ENCODE measurements at regions not wholly inside any gene's neighbourhood (a gene's known extent, or its start where the extent isn't known, plus 50 kb on each side); places are given as distances from the start of the nearest gene placed in this dataset.

GRCh38 chr3:181764544-181764943, 52.8 kb downstream of the SOX2 start:
- no peak for DNase-seq (ENCODE audit: low spot score)

- DNase-seq (ENCODE audit: low spot score), result no peak
These were observed 58.6 kb downstream of the SOX2 start for GRCh38 chr3:181770296-181770695.

DNA sequence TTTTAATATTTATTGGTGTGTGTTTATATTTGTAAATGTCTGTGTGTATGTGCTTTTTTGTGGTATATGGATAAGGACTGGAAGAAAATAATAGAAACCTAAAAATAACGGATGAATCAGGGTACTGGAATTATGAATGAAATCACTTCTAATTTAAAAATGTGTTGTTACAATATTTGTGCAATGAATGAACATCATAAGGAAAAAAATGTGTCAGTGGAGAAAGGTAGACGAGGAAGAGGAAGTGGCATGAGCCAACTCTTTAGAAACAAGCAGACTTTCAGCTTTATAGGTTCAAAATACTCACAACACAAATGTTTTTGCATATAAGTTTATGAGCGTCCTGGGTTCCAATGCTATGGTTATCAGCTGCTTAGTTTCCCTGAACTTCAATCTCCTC, 59.4 kb downstream of the SOX2 start:
- DNase-seq (ENCODE audit: low spot score), result no peak

DNA sequence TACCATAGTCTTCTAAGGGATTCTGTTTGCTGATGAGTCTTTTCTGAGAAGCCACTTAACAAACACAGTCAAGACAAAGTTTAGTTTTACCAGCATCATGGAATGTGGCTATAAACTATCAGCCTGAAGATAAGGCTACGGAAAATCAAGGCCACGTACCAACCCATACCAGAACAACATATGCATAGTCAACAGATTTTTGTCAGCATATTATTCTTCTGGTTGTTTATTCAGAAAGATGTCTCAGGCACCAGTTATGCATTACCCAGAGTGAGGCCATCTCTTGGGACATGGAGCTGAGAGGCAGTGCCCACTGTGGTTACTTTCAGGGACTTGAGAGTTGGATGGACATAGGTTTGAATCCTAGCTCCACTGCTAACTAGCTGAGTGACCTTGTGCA, 60.4 kb downstream of the SOX2 start:
- no peak for DNase-seq (ENCODE audit: low spot score)

DNA sequence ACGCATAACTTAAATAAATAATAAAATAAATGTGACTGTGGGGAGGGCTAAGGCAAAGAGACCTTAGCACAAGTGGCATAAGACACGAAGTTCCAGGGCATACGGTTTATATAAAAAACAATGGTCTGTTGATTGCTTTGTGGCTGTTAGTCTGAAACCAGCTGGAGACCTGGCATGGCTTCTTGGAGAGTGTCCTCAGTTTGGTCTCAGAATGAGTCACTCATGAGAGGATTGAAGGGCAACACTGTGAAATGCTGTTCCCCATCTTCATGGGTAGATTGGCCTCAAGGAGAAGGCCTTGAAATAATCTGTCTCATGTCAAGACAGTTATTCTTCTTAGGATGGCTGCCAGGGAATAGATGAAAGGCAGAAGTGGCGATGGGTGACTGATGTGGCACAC, 62.2 kb downstream of the SOX2 start:
- no peak for DNase-seq (ENCODE audit: low spot score)

- DNase-seq (ENCODE audit: low spot score), result no peak
These were observed 70.7 kb downstream of the SOX2 start for GRCh38 chr3:181782306-181782954.

DNA sequence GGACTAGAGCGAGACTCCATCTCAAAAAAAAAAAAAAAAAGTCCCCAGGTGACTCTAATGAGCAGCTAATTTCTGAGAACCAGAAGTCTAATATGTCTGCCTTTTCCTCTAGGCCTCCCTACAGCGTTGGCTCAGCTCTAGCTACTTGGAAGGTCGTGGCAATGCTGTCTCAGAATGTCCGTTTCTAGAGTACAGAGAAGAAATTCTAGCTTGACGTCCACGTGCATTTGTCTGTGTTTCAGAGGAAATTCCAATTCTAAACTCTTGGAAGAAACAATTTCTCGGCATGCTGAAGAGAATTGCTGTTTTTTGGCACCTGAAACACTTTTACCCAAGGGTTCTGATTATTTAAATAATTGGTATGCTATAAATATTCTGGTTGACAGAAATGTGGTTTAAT, 78.8 kb downstream of the SOX2 start:
- DNase-seq (ENCODE audit: low spot score), result no peak

DNA sequence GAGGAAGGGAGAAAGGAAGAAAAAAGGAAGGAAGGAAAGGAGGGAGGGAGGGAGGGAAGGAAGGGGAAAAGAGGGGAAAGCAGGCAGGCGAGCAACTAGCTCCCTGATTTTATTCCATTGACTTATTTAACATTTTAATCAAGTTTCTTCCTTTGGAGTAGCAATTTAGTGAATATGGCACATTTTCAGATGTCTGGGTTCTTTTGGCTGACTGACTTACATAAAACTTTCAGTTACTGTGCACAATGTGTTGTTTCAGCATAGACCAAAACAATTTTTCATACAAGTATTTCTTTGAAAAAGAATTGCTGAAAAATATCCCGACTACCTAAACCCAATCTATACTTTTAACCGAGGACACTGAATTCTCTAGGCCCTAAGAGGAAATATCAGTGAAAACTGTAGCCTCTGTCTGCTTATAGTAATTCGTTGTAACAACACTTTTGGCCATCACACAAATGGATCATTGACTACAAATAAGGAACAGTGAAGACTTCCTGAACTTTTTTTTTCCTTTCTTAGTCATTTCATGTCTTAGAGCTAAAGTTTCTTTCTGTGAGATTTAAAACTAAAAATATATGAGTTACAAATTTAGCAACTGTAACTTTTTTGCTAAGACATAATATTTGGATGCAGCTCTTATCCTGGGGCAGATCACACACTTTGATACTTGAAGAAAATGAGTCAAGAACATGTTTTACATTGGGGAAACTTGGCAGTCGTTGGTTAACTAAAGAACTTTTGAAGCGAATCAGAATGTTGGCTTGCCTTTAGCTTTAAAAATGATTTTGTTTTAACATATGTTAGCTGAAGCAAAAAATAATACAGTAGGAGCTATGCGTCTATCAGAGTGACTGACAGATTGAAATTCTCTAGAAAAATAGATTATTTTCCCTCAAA, 79.6 kb downstream of the SOX2 start:
- DNase-seq (ENCODE audit: low spot score), result no peak

DNA sequence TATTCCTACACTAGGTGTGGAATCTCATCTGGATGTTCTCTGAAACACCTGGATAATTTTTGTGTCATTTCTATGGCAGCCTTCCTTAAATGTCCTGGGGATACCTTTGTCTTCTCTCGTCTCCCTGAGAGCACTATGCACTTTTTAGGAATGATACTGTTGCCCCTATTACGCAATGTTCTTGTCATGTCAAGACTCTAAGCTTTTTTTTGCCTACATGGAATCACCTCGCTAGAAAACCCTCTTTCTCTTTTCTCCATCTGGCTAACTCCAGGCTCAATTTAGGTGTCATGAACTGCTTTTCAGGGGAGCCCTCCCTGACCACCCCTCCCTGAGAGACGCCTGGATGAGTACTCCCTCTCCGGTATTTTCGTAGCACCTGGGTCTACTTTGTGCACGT, 81.3 kb downstream of the SOX2 start:
- no peak for DNase-seq (ENCODE audit: low spot score)

GRCh38 chr3:181794011-181794790, 82.5 kb downstream of the SOX2 start:
- DNase-seq (ENCODE audit: low spot score), result no peak

DNA sequence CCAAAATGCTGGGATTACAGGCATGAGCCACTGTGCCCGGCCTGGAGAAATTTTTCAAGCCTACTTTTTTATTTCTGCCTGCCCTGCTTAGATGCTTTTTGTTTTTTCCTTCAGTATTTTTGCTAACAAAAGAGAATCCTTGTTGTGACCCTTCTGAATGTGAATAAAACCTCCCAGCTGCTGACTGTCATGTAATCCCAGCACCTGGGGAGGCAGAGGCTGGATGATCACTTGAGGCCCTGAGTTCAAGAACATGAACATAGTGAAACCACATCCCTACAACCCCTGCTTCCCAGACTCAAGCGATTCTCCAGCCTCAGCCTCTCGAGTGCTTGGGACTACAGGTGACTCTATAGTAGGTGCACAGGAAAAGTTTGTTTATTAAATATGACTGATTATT, 84.9 kb downstream of the SOX2 start:
- DNase-seq (ENCODE audit: low spot score), result no peak

GRCh38 chr3:181797431-181797830, 85.7 kb downstream of the SOX2 start:
- no peak for DNase-seq (ENCODE audit: low spot score)

DNA sequence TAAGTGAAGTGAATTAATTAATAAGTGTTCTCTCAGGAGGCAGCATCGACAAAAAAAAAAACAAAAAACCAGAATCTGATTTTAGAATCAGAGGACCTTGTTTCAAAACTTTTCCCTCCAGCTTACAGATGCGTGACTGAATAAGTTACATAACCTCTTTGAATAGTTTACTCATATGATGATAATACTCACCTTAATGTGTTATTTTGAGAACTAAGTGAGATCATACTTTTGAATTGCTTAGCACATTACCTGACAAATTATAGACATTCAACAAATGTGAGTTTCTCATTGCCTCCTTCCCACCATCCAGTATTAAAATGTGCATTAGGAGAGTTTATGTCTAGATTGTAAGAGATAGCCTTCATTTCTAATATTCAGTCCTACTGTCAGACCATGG, 94.0 kb downstream of the SOX2 start:
- no peak for DNase-seq (ENCODE audit: low spot score)

- no peak for DNase-seq (ENCODE audit: low spot score)
These were observed 96.3 kb downstream of the SOX2 start for GRCh38 chr3:181808053-181808452.

- DNase-seq (ENCODE audit: low spot score), result no peak
These were observed 112.0 kb downstream of the SOX2 start for GRCh38 chr3:181823716-181824115.

- DNase-seq (ENCODE audit: low spot score), result no peak
These were observed 113.2 kb downstream of the SOX2 start for GRCh38 chr3:181824961-181825360.

DNA sequence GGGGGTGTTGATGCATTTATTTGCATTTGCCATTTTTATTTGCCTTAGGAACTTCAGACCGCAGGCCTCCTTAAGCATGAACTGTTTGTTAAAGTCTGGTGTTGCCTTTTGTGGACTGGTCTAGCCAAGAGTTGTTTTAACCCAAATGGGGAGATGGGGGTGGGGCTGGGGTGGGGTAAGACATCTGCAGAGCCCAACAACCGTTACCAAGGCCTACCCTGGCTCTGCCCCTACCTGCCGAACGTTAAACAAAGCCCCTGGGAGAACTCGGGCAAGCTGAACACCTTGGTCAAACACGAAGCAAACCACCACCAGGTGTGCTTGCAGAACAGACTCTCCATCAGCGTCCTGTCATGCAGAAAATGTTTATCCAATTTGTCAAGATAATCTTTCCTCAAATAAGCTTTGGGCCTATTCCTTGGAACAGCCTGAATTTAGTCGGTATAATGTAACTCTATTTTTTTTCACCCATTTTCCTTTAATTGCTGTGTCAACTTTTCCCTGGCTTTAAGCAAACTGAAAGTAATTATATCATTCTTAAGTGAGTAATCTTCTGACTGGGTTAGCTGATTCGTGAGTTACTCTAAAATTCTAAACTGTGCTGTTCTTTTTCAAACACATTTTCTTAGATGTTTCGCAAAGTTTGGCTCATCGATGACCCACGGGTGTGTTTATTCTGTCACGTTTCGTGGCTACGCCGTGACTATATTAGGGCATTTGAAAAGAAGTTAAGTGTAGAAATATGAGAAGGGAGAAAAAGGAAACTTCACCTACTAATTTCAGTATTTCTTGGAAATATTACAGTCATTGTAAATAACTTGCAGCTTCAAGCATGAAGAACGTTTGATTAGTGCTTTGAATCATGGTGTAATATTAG, 127.6 kb downstream of the SOX2 start:
- no peak for DNase-seq (ENCODE audit: low spot score)

GRCh38 chr3:181839916-181840297, 128.2 kb downstream of the SOX2 start:
- no peak for DNase-seq (ENCODE audit: low spot score)

- no peak for DNase-seq (ENCODE audit: low spot score)
These were observed 132.5 kb downstream of the SOX2 start for GRCh38 chr3:181844211-181844610.

- no peak for DNase-seq (ENCODE audit: low spot score)
These were observed 135.6 kb downstream of the SOX2 start for GRCh38 chr3:181847276-181847675.

DNA sequence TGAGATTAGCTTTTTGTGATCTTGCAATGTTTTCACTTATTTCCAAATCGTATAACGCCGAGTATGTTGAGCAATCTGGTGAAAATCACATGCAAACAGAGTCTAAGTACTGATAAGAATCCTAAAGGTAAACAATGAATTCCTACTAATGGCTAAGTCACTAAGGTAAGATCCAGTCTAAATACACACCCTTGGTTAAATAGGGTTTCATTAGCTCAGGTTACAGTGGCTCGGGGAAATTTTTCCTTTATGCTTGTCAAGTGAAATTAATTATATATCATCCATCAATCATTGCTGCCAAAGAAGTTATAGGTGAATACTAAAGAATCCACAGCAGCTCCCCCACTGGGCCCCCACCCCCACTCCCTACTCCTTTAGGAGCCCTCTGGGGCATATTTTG, 139.3 kb downstream of the SOX2 start:
- no peak for DNase-seq (ENCODE audit: low spot score)

- no peak for DNase-seq (ENCODE audit: low spot score)
These were observed 144.1 kb downstream of the SOX2 start for GRCh38 chr3:181855825-181856224.

Measured in NAMALWA (cell line).